Trophoblast cell (in vitro differentiated cells and primary cell): ENCODE measurements at regions not wholly inside any gene's neighbourhood (a gene's known extent, or its start where the extent isn't known, plus 50 kb on each side); places are given as distances from the start of the nearest gene placed in this dataset.

Source experiments
- DNase-seq, 2 donors: peaks; one replicate each; pipeline ENCODE4 v3.0.0-alpha.2; 2016
- H2AFZ ChIP-seq: 2 replicates; pipeline ENCODE4 v1.6.1; 2013; ENCODE audit warnings: low read length, moderate library complexity, mild to moderate bottlenecking; ENCODE audit not compliant: insufficient read depth, poor library complexity
- H2AK5ac ChIP-seq: 2 replicates; pipeline ENCODE4 v1.6.1; 2013; ENCODE audit warnings: mild to moderate bottlenecking, low read length
- H2BK120ac ChIP-seq: 2 replicates; pipeline ENCODE4 v1.6.1; 2013; ENCODE audit warnings: low read length, mild to moderate bottlenecking, moderate library complexity; ENCODE audit not compliant: insufficient read depth, poor library complexity
- H2BK12ac ChIP-seq: 2 replicates; pipeline ENCODE4 v1.6.1; 2013; ENCODE audit warnings: mild to moderate bottlenecking, low read length, moderate library complexity
- H2BK5ac ChIP-seq: 2 replicates; pipeline ENCODE4 v1.6.1; 2013; ENCODE audit warnings: low read length, low read depth, moderate library complexity, mild to moderate bottlenecking; ENCODE audit not compliant: poor library complexity
- H3K14ac ChIP-seq: 2 replicates; pipeline ENCODE4 v1.6.1; 2013; ENCODE audit warnings: mild to moderate bottlenecking, low read length
- H3K18ac ChIP-seq: 2 replicates; pipeline ENCODE4 v1.6.1; 2013; ENCODE audit warnings: mild to moderate bottlenecking, low read length
- H3K23ac ChIP-seq: 2 replicates; pipeline ENCODE4 v1.6.1; 2013; ENCODE audit warnings: low read length
- H3K27ac ChIP-seq: 2 replicates; pipeline ENCODE4 v1.5.1; 2013; ENCODE audit warnings: low read depth, mild to moderate bottlenecking, inconsistent platforms, low read length, moderate library complexity
- H3K27me3 ChIP-seq: 2 replicates; pipeline ENCODE4 v1.6.1; 2013; ENCODE audit warnings: inconsistent platforms, mild to moderate bottlenecking, low read length, moderate library complexity; ENCODE audit not compliant: insufficient read depth
- H3K36me3 ChIP-seq, 2 experiments: 1 replicate in 1 of 2; 2 replicates in 1 of 2; pipeline ENCODE4 v1.6.1; 2013; ENCODE audit warnings: low read length in 2 of 2, mild to moderate bottlenecking in 2 of 2, moderate library complexity in 1 of 2; ENCODE audit not compliant: insufficient read depth in 2 of 2, control insufficient read depth in 1 of 2
- H3K4ac ChIP-seq: 2 replicates; pipeline ENCODE4 v1.6.1; 2013; ENCODE audit warnings: low read depth, mild to moderate bottlenecking, low read length, moderate library complexity
- H3K4me1 ChIP-seq, 2 experiments: 1 replicate in 1 of 2; 2 replicates in 1 of 2; pipeline ENCODE4 v1.6.1; 2013; ENCODE audit warnings: low read length in 2 of 2, mild to moderate bottlenecking in 2 of 2, moderate library complexity in 1 of 2; ENCODE audit not compliant: insufficient read depth in 2 of 2, control insufficient read depth in 1 of 2
- H3K4me2 ChIP-seq: 2 replicates; pipeline ENCODE4 v1.6.1; 2013; ENCODE audit warnings: inconsistent platforms, mild to moderate bottlenecking, low read length, moderate library complexity
- H3K4me3 ChIP-seq: 2 replicates; pipeline ENCODE4 v1.5.1; 2013; ENCODE audit warnings: mild to moderate bottlenecking, low read depth, low read length, inconsistent platforms
- H3K79me1 ChIP-seq: one replicate; pipeline ENCODE4 v1.6.1; 2013; ENCODE audit warnings: low read length
- H3K79me2 ChIP-seq: 2 replicates; pipeline ENCODE4 v1.6.1; 2013; ENCODE audit warnings: low read length, mild to moderate bottlenecking; ENCODE audit not compliant: control insufficient read depth, insufficient read depth, poor library complexity
- H3K9ac ChIP-seq: 2 replicates; pipeline ENCODE4 v1.6.1; 2013; ENCODE audit warnings: mild to moderate bottlenecking, low read length
- H3K9me3 ChIP-seq: 2 replicates; pipeline ENCODE4 v1.6.1; 2013; ENCODE audit warnings: low read depth, mild to moderate bottlenecking, control low read depth, inconsistent platforms, low read length; ENCODE audit not compliant: insufficient read depth
- H4K12ac ChIP-seq: 2 replicates; pipeline ENCODE4 v1.6.1; 2013; ENCODE audit warnings: low read depth, mild to moderate bottlenecking, low read length, moderate library complexity
- H4K8ac ChIP-seq: 2 replicates; pipeline ENCODE4 v1.6.1; 2013; ENCODE audit warnings: low read depth, mild to moderate bottlenecking, low read length, moderate library complexity
- H4K91ac ChIP-seq: one replicate; pipeline ENCODE4 v1.6.1; 2013; ENCODE audit warnings: low read depth, mild to moderate bottlenecking, low read length, moderate library complexity
- WGBS: extraction: QIAGEN DNeasy Blood & Tissue Kit; methylation state at CpG from one replicate; pipeline ENCODE4 v1.1.7; 2013; ENCODE audit warnings: missing lambda C conversion rate; ENCODE audit not compliant: insufficient read length, insufficient coverage; ENCODE audit errors: extremely low coverage; 5-methylcytosine and 5-hydroxymethylcytosine counted together

- H2AK5ac ChIP-seq, result no peak overlapping the region
- no peak overlapping the region for H2BK12ac ChIP-seq
- no peak overlapping the region for H3K27ac ChIP-seq
- H2AFZ ChIP-seq, result no peak overlapping the region
- peaks cover 8% of the 10 kb centered on the region for H3K9me3 ChIP-seq
- H3K4ac ChIP-seq, result no peak overlapping the region
- no peak overlapping the region for H3K23ac ChIP-seq
- no peak overlapping the region for H4K8ac ChIP-seq
- no peak overlapping the region for H3K9ac ChIP-seq
- no peak overlapping the region for H4K12ac ChIP-seq
- no peak overlapping the region for H2BK120ac ChIP-seq
- no peaks in the 10 kb centered on the region for H3K79me1 ChIP-seq
- H3K27me3 ChIP-seq, result no peaks in the 10 kb centered on the region
- H3K18ac ChIP-seq, result no peak overlapping the region
- no peak overlapping the region for H4K91ac ChIP-seq
- H3K4me3 ChIP-seq, result no peak overlapping the region
- no peak for DNase-seq
- H3K4me1 ChIP-seq, result no peaks in the 10 kb centered on the region
- no peak overlapping the region for H3K4me2 ChIP-seq
- H3K14ac ChIP-seq, result no peak overlapping the region
- no peaks in the 10 kb centered on the region for H3K79me2 ChIP-seq
- no CpG with 5 or more reads among the region's 41 CpGs for whole genome bisulfite sequencing
- H3K36me3 ChIP-seq, result peaks cover 0 to 5% of the 10 kb centered on the region in 2 experiments
- no peak overlapping the region for H2BK5ac ChIP-seq
Observed at GRCh38 chr19:5230730-5231555, 109.7 kb downstream of the PTPRS start.

- Histone ChIP-seq H3K9ac (no peak overlapping the region), H3K18ac (no peak overlapping the region), H3K4me1 (no peaks in the 10 kb centered on the region), H3K14ac (no peak overlapping the region), H4K8ac (no peak overlapping the region), H3K27ac (no peak overlapping the region), H3K79me2 (no peaks in the 10 kb centered on the region), H2BK12ac (no peak overlapping the region), H3K9me3 (peaks cover 8% of the 10 kb centered on the region), H2AK5ac (no peak overlapping the region), H3K36me3 (peaks cover 0 to 5% of the 10 kb centered on the region in 2 experiments), H3K4ac (no peak overlapping the region), H3K79me1 (no peaks in the 10 kb centered on the region), H4K12ac (no peak overlapping the region), H3K4me2 (no peak overlapping the region), H3K23ac (no peak overlapping the region), H2BK5ac (no peak overlapping the region), H2BK120ac (no peak overlapping the region), H2AFZ (no peak overlapping the region), H3K4me3 (no peak overlapping the region), H4K91ac (no peak overlapping the region), H3K27me3 (no peaks in the 10 kb centered on the region)
- no peak for DNase-seq
- WGBS, result no CpG with 5 or more reads among the region's 10 CpGs
Observed at GRCh38 chr19:5229778-5230335, 110.8 kb downstream of the PTPRS start.

- Histone ChIP-seq H3K23ac (no peak overlapping the region), H4K8ac (no peak overlapping the region)
- WGBS, result no CpG with 5 or more reads among the region's 72 CpGs
Observed at GRCh38 chr19:5228932-5229777, 111.5 kb downstream of the PTPRS start.

GRCh38 chr19:5228490-5228889, 112.1 kb downstream of the PTPRS start:
- Histone ChIP-seq H2AK5ac (no peak overlapping the region), H3K9ac (no peak overlapping the region), H3K18ac (no peak overlapping the region), H3K14ac (no peak overlapping the region), H3K4ac (no peak overlapping the region), H3K4me2 (no peak overlapping the region), H2BK12ac (no peak overlapping the region), H3K23ac (no peak overlapping the region), H3K27me3 (no peaks in the 10 kb centered on the region), H3K4me3 (no peak overlapping the region), H3K9me3 (peaks cover 8% of the 10 kb centered on the region), H4K12ac (no peak overlapping the region), H3K36me3 (peaks cover 0 to 5% of the 10 kb centered on the region in 2 experiments), H2BK5ac (no peak overlapping the region), H4K91ac (no peak overlapping the region), H3K27ac (no peak overlapping the region), H3K79me2 (no peaks in the 10 kb centered on the region), H3K79me1 (no peaks in the 10 kb centered on the region), H3K4me1 (no peaks in the 10 kb centered on the region), H2BK120ac (no peak overlapping the region), H4K8ac (no peak overlapping the region), H2AFZ (no peak overlapping the region)
- no peak for DNase-seq
- WGBS, result no CpG with 5 or more reads among the region's 6 CpGs

More at GRCh38 chr19:5228932-5229777, 111.5 kb downstream of the PTPRS start:
- Histone ChIP-seq H3K18ac (no peak overlapping the region), H3K79me1 (no peaks in the 10 kb centered on the region), H4K91ac (no peak overlapping the region), H3K27me3 (no peaks in the 10 kb centered on the region), H3K36me3 (peaks cover 0 to 5% of the 10 kb centered on the region in 2 experiments), H3K4me3 (no peak overlapping the region), H3K4ac (no peak overlapping the region), H3K4me2 (no peak overlapping the region), H2AFZ (no peak overlapping the region), H4K12ac (no peak overlapping the region), H2BK12ac (no peak overlapping the region), H3K9me3 (peaks cover 8% of the 10 kb centered on the region), H2BK120ac (no peak overlapping the region), H2AK5ac (no peak overlapping the region), H3K4me1 (no peaks in the 10 kb centered on the region), H3K14ac (no peak overlapping the region), H2BK5ac (no peak overlapping the region), H3K9ac (no peak overlapping the region), H3K27ac (no peak overlapping the region), H3K79me2 (no peaks in the 10 kb centered on the region)
- no peak for DNase-seq
